Activated CD4-positive, alpha-beta T cell treated with anti-CD3 and anti-CD28 coated beads, Interleukin-2, amount 10 ng/mL, durations not matched to agents 24 days and 14 days (primary cell): ENCODE measurements at regions not wholly inside any gene's neighbourhood (a gene's known extent, or its start where the extent isn't known, plus 50 kb on each side); places are given as distances from the start of the nearest gene placed in this dataset.

Experiments
- DNase-seq: peaks from one replicate; pipeline ENCODE4 v3.0.0; 2022
- H3K27ac Mint-ChIP-seq: one replicate; pipeline ENCODE4 v1.8.0; 2022; ENCODE audit warnings: mild to moderate bottlenecking, mixed read lengths
- H3K27me3 Mint-ChIP-seq: one replicate; pipeline ENCODE4 v1.8.0; 2022; ENCODE audit warnings: mixed read lengths
- H3K36me3 Mint-ChIP-seq: one replicate; pipeline ENCODE4 v1.8.0; 2022; ENCODE audit warnings: low read depth, mild to moderate bottlenecking, mixed read lengths
- H3K4me1 Mint-ChIP-seq: one replicate; pipeline ENCODE4 v1.8.0; 2021; ENCODE audit warnings: mixed read lengths
- H3K4me3 Mint-ChIP-seq: one replicate; pipeline ENCODE4 v1.8.0; 2022; ENCODE audit warnings: mild to moderate bottlenecking, moderate library complexity, mixed read lengths
- H3K9me3 Mint-ChIP-seq: one replicate; pipeline ENCODE4 v1.8.0; 2021; ENCODE audit warnings: mixed read lengths
- intact Hi-C: fragments of 100-400 bp; cut with micrococcal nuclease; formaldehyde crosslinking; loops from one replicate; pipeline ENCODE4 v1.15.1; 2023

DNA sequence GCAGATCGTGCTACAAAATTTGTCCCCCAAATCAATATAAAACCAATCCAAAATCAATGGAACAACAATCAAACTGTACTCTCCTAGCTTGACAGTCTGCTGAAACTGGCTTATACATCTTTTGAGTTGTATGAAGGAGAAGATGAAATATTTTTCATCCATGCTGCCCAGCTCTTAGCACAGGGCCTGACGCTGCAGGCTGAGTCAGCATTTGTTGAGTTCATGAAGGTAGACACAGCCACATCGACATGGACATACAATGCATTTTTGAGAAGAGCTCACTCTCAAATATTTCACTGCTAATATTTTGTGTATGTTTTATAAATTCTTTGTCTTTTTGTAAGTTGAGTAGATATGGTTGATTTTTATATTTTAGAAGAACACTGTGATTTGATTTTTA, 327.3 kb downstream of the OTOL1 start:
- no peak for DNase-seq
- Mint-ChIP-seq H3K27ac (no peak overlapping the region), H3K27me3 (no peaks in the 10 kb centered on the region), H3K36me3 (no peaks in the 10 kb centered on the region), H3K4me3 (no peak overlapping the region), H3K9me3 (no peaks in the 10 kb centered on the region), H3K4me1 (no peaks in the 10 kb centered on the region)
- intact Hi-C loops: no loop called here

GRCh38 chr3:161838021-161838420, 341.4 kb downstream of the OTOL1 start:
- H3K4me1 Mint-ChIP-seq: no peaks in the 10 kb centered on the region
- no peak for DNase-seq
- no peaks in the 10 kb centered on the region for H3K27me3 Mint-ChIP-seq
- H3K9me3 Mint-ChIP-seq: peaks cover 4% of the 10 kb centered on the region
- H3K4me3 Mint-ChIP-seq: no peak overlapping the region
- H3K36me3 Mint-ChIP-seq: no peaks in the 10 kb centered on the region
- H3K27ac Mint-ChIP-seq: no peak overlapping the region
- intact Hi-C loops: no loop called here

DNA sequence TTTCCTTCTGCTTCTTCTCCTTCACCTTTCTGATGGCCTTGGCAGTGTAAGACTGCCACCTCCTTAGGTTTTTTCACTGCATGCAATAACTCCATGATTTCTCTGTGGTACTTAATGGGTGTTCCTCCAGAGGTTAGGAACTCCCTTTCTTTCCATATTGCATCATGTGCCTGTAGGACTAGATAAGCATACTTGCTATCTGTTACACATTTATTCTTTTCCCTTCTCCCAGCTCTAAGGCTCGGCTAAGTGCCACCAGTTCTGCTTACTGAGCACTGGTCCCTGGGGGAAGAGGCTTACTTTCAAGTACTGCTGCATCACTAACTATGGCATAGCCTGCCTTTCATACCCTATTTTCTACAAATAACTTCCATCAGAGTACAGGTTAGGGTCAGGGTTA, 351.8 kb downstream of the OTOL1 start:
- H3K4me3 Mint-ChIP-seq: no peak overlapping the region
- no peak for DNase-seq
- intact Hi-C loops: no loop called here
- no peaks in the 10 kb centered on the region for H3K9me3 Mint-ChIP-seq
- no peaks in the 10 kb centered on the region for H3K27me3 Mint-ChIP-seq
- no peak overlapping the region for H3K27ac Mint-ChIP-seq
- no peaks in the 10 kb centered on the region for H3K36me3 Mint-ChIP-seq
- H3K4me1 Mint-ChIP-seq: no peaks in the 10 kb centered on the region

GRCh38 chr3:161851941-161852566, 355.4 kb downstream of the OTOL1 start:
- Mint-ChIP-seq H3K36me3 (no peaks in the 10 kb centered on the region), H3K27me3 (no peaks in the 10 kb centered on the region), H3K4me3 (no peak overlapping the region), H3K4me1 (no peaks in the 10 kb centered on the region), H3K9me3 (no peaks in the 10 kb centered on the region), H3K27ac (no peak overlapping the region)
- intact Hi-C loops: no loop called here
- peak; percentile 79 for DNase-seq

- no peaks in the 10 kb centered on the region for H3K9me3 Mint-ChIP-seq
- no peak overlapping the region for H3K4me3 Mint-ChIP-seq
- no peaks in the 10 kb centered on the region for H3K27me3 Mint-ChIP-seq
- H3K4me1 Mint-ChIP-seq: no peaks in the 10 kb centered on the region
- DNase-seq: no peak
- no peaks in the 10 kb centered on the region for H3K36me3 Mint-ChIP-seq
- intact Hi-C loops: no loop called here
- no peak overlapping the region for H3K27ac Mint-ChIP-seq
Observed at GRCh38 chr3:161852744-161853143, 356.1 kb downstream of the OTOL1 start.

DNA sequence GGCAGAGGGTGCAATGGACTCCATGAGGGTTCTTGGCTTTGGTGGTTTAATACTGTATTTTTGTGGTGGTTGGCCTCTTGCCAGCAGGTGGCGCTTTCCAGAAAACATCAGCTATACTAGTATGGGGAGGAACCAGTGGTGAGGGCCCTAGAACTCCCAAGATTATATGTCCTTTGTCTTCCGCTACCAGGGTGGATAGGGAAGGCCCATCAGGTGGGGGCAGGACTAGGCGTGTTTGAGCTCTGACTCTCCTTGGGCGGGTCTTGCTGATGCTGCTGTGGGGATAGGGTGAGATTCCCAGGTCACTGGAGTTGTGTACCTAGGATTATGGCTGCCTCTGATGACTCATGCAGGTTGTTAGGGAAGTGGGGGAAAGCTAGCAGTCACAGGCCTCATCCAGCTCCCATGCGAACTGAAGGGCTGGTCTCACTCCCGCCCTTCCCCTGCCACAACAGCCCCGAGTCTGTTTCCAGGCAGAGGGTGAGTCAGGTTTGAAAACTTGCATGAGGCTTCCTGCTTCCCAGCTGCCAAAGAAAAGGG, 357.7 kb downstream of the OTOL1 start:
- H3K36me3 Mint-ChIP-seq: no peaks in the 10 kb centered on the region
- H3K9me3 Mint-ChIP-seq: no peaks in the 10 kb centered on the region
- no peak overlapping the region for H3K4me3 Mint-ChIP-seq
- no peaks in the 10 kb centered on the region for H3K27me3 Mint-ChIP-seq
- intact Hi-C loops: no loop called here
- peak; percentile 64 for DNase-seq
- H3K4me1 Mint-ChIP-seq: no peaks in the 10 kb centered on the region
- H3K27ac Mint-ChIP-seq: no peak overlapping the region

- no peak overlapping the region for H3K4me3 Mint-ChIP-seq
- H3K36me3 Mint-ChIP-seq: no peaks in the 10 kb centered on the region
- no peaks in the 10 kb centered on the region for H3K27me3 Mint-ChIP-seq
- DNase-seq: no peak
- H3K4me1 Mint-ChIP-seq: no peaks in the 10 kb centered on the region
- intact Hi-C loops: no loop called here
- H3K9me3 Mint-ChIP-seq: no peaks in the 10 kb centered on the region
- no peak overlapping the region for H3K27ac Mint-ChIP-seq
Observed at GRCh38 chr3:161859057-161859456, 362.4 kb downstream of the OTOL1 start.

DNA sequence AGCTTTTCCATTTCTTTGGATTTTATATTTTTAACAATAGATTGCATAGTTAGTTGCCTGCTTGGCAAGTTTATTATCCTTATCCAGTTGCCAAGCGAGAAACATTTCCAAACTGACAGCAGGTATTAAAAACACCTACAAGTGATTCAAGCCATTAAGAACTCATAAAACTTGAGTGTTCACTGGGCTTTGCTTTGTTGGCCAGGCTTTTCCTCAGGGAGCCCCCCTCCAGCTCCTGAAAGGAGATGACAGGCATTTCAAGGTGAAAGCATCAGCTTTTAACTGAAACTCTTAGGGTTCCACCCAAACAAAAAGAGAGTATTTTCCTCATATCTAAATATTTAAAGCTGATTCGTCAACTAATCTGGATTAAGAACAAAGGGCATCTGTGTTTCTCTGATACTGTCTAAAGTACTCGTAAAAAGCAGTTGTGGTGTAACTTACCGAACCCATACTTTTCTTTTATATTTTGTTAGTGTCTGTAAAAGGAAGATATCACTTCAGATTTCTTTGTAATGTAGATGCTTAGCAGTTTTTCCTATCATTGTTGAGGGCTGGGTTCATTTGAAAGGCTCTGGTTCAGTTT, 363.4 kb downstream of the OTOL1 start:
- DNase-seq: no peak
- Mint-ChIP-seq H3K27me3 (no peaks in the 10 kb centered on the region), H3K36me3 (no peaks in the 10 kb centered on the region), H3K27ac (no peak overlapping the region), H3K9me3 (no peaks in the 10 kb centered on the region), H3K4me3 (no peak overlapping the region), H3K4me1 (no peaks in the 10 kb centered on the region)
- intact Hi-C loops: no loop called here

- intact Hi-C loops: no loop called here
- DNase-seq: no peak
- Mint-ChIP-seq H3K36me3 (no peaks in the 10 kb centered on the region), H3K4me1 (no peaks in the 10 kb centered on the region), H3K27me3 (no peaks in the 10 kb centered on the region), H3K4me3 (no peak overlapping the region), H3K9me3 (no peaks in the 10 kb centered on the region), H3K27ac (no peak overlapping the region)
Observed at GRCh38 chr3:161863775-161864174, 367.2 kb downstream of the OTOL1 start.

- Mint-ChIP-seq H3K4me1 (no peaks in the 10 kb centered on the region), H3K4me3 (no peak overlapping the region), H3K9me3 (no peaks in the 10 kb centered on the region), H3K36me3 (no peaks in the 10 kb centered on the region), H3K27ac (no peak overlapping the region), H3K27me3 (no peaks in the 10 kb centered on the region)
- intact Hi-C loops: no loop called here
- DNase-seq: no peak
Observed at GRCh38 chr3:161866176-161866575, 369.6 kb downstream of the OTOL1 start.

GRCh38 chr3:161875483-161875882, 378.9 kb downstream of the OTOL1 start:
- no peaks in the 10 kb centered on the region for H3K4me1 Mint-ChIP-seq
- no peak for DNase-seq
- H3K36me3 Mint-ChIP-seq: no peaks in the 10 kb centered on the region
- no peak overlapping the region for H3K27ac Mint-ChIP-seq
- no peaks in the 10 kb centered on the region for H3K27me3 Mint-ChIP-seq
- no peak overlapping the region for H3K4me3 Mint-ChIP-seq
- H3K9me3 Mint-ChIP-seq: no peaks in the 10 kb centered on the region
- intact Hi-C loops: no loop called here

DNA sequence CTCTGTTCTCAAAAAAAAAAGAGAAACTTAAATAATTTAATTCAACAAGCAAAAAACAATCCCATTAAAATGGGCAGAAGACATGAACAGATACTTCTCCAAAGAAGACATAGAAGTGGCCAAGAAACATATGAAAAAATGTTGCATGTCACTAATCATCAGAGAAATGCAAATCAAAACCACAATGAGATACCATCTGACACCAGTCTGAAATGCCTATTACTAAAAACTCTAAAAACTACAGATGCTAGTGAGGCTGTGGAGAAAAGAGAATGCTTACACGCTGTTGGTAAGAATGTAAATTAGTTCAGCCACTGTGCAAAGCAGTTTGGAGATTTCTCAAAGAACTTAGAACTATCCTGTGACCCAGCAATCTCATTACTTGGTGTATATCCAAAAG, 382.9 kb downstream of the OTOL1 start:
- no peak overlapping the region for H3K27ac Mint-ChIP-seq
- no peaks in the 10 kb centered on the region for H3K4me1 Mint-ChIP-seq
- H3K4me3 Mint-ChIP-seq: no peak overlapping the region
- H3K9me3 Mint-ChIP-seq: peaks cover 5% of the 10 kb centered on the region
- H3K36me3 Mint-ChIP-seq: no peaks in the 10 kb centered on the region
- intact Hi-C loops: no loop called here
- no peak for DNase-seq
- H3K27me3 Mint-ChIP-seq: no peaks in the 10 kb centered on the region

- intact Hi-C loops: no loop called here
- Mint-ChIP-seq H3K9me3 (peaks cover 5% of the 10 kb centered on the region), H3K4me3 (no peak overlapping the region), H3K27me3 (no peaks in the 10 kb centered on the region), H3K36me3 (no peaks in the 10 kb centered on the region), H3K27ac (no peak overlapping the region), H3K4me1 (no peaks in the 10 kb centered on the region)
- no peak for DNase-seq
Observed at GRCh38 chr3:161884830-161885229, 388.2 kb downstream of the OTOL1 start.

GRCh38 chr3:161890147-161890625, 393.6 kb downstream of the OTOL1 start:
- H3K27me3 Mint-ChIP-seq: no peaks in the 10 kb centered on the region
- H3K27ac Mint-ChIP-seq: no peak overlapping the region
- DNase-seq: no peak
- no peaks in the 10 kb centered on the region for H3K36me3 Mint-ChIP-seq
- H3K9me3 Mint-ChIP-seq: no peaks in the 10 kb centered on the region
- intact Hi-C loops: no loop called here
- H3K4me1 Mint-ChIP-seq: no peaks in the 10 kb centered on the region
- no peak overlapping the region for H3K4me3 Mint-ChIP-seq

GRCh38 chr3:161893972-161894371, 397.4 kb downstream of the OTOL1 start:
- Mint-ChIP-seq H3K9me3 (no peaks in the 10 kb centered on the region), H3K27ac (no peak overlapping the region), H3K4me1 (no peaks in the 10 kb centered on the region), H3K36me3 (no peaks in the 10 kb centered on the region), H3K27me3 (no peaks in the 10 kb centered on the region), H3K4me3 (no peak overlapping the region)
- intact Hi-C loops: no loop called here
- DNase-seq: no peak
